Spleen (tissue), 7 donors: ENCODE measurements at regions not wholly inside any gene's neighbourhood (a gene's known extent, or its start where the extent isn't known, plus 50 kb on each side); places are given as distances from the start of the nearest gene placed in this dataset.
"Not testable (repeated sequence)": the region's sequence is repeated elsewhere in the genome, so short reads cannot be mapped to it uniquely, and the experiment has no call there.

Experiments used
- CTCF ChIP-seq, 11 experiments: fragments of 200-600 bp in 7 of 11; fragments of 450-650 bp in 4 of 11; sonication (generic) in 4 of 11; IDR thresholded peaks in 8 of 11; conservative IDR thresholded peaks in 3 of 11; 1 replicate in 7 of 11; 2 replicates in 4 of 11; pipeline versions ENCODE4 v1.4.0 to v1.8.0; 2016 to 2021; ENCODE audit warnings: antibody characterized with exemption in 11 of 11, inconsistent platforms in 4 of 11, mild to moderate bottlenecking in 1 of 11
- POLR2A ChIP-seq, 3 donors: fragments of 450-650 bp; IDR thresholded peaks; one replicate each; pipeline ENCODE4 v1.5.1; 2017; ENCODE audit warnings: antibody characterized with exemption in 3 of 3, mild to moderate bottlenecking in 1 of 3
- POLR2AphosphoS5 ChIP-seq, 3 donors: sonication (generic); formaldehyde crosslinking; IDR thresholded peaks; one replicate each; pipeline ENCODE4 v1.5.1; 2017; ENCODE audit warnings: antibody characterized with exemption in 3 of 3
- donor health status: DM: no; HTN: no; CAD: no; lungs with moderate emphysema.
- donor health status: DM: no; HTN: no; CAD: no.
- donor health status: DM: no; HTN: no; CAD: no.

GRCh38 chr5:56292874-56293273 lies 59.7 kb upstream of the ANKRD55 start:
- not testable (repeated sequence) for TF ChIP-seq CTCF (IDR thresholded peaks at IDR 0.05 in 8 of 11, conservative IDR thresholded peaks at IDR 0.05 in 3 of 11); POLR2A (IDR thresholded peaks at IDR 0.05); POLR2AphosphoS5 (IDR thresholded peaks at IDR 0.05)
